Testis (tissue), 2 donors: ENCODE measurements at regions not wholly inside any gene's neighbourhood (a gene's known extent, or its start where the extent isn't known, plus 50 kb on each side); places are given as distances from the start of the nearest gene placed in this dataset.

ENCODE experiments used
- DNase-seq: peaks from one replicate; pipeline ENCODE4 v3.0.0-alpha.2; 2019
- H3K27ac ChIP-seq, 2 donors: fragments of 200-600 bp; sonication (generic); one replicate each; pipeline ENCODE4 v1.5.1; 2019
- H3K27me3 ChIP-seq: fragments of 200-600 bp; sonication (generic); one replicate; pipeline ENCODE4 v1.5.1; 2019
- H3K36me3 ChIP-seq: fragments of 200-600 bp; sonication (generic); one replicate; pipeline ENCODE4 v1.5.1; 2017; ENCODE audit warnings: low read depth; ENCODE audit errors: missing control alignments
- H3K4me1 ChIP-seq: fragments of 200-600 bp; sonication (generic); one replicate; pipeline ENCODE4 v1.5.1; 2019
- H3K4me3 ChIP-seq, 2 donors: fragments of 200-600 bp; sonication (generic); one replicate each; pipeline ENCODE4 v1.5.1; 2017 to 2019
- H3K9me3 ChIP-seq: fragments of 200-600 bp; sonication (generic); one replicate; pipeline ENCODE4 v1.5.1; 2017
- CTCF ChIP-seq, 3 experiments: fragments of 450-650 bp in 2 of 3; fragments of 200-600 bp in 1 of 3; sonication (generic) in 1 of 3; IDR thresholded peaks; one replicate each; pipeline ENCODE4 v1.5.1; 2016 to 2019; ENCODE audit warnings: antibody characterized with exemption in 3 of 3, mild to moderate bottlenecking in 2 of 3, moderate library complexity in 1 of 3
- POLR2A ChIP-seq: fragments of 450-650 bp; IDR thresholded peaks from one replicate; pipeline ENCODE4 v1.6.1; 2017; ENCODE audit warnings: antibody characterized with exemption, mild to moderate bottlenecking, moderate library complexity
- WGBS, 2 donors: methylation state at CpG; one replicate each; pipeline ENCODE4 v1.1.5; 2018; 5-methylcytosine and 5-hydroxymethylcytosine counted together
- intact Hi-C: fragments of 100-400 bp; cut with DNase I; formaldehyde crosslinking; loops from one replicate; pipeline ENCODE4 v1.15.1; 2023; ENCODE audit warnings: low total_unique reads

- H3K4me1 ChIP-seq = peaks cover 3% of the 10 kb centered on the region
- H3K27ac ChIP-seq = no peak overlapping the region
- no peak for DNase-seq
- no peaks in the 10 kb centered on the region for H3K36me3 ChIP-seq
- TF ChIP-seq POLR2A (no peak), CTCF (IDR thresholded peaks at IDR 0.05) (no peak)
- H3K9me3 ChIP-seq = no peaks in the 10 kb centered on the region
- WGBS, 2 donors = 70 to 79% methylated on average over 6 of the region's 6 CpGs
- no peaks in the 10 kb centered on the region for H3K27me3 ChIP-seq
- intact Hi-C loops = no loop called here
- no peak overlapping the region for H3K4me3 ChIP-seq
Measured at GRCh38 chr20:60255866-60256265, 297.6 kb downstream of the CDH26 start.

- no peaks in the 10 kb centered on the region for H3K36me3 ChIP-seq
- peaks cover 3% of the 10 kb centered on the region for H3K4me1 ChIP-seq
- no peak for DNase-seq
- WGBS, 2 donors = 75 to 84% methylated on average over 6 of the region's 6 CpGs
- TF ChIP-seq CTCF (IDR thresholded peaks at IDR 0.05) = no peak
- TF ChIP-seq POLR2A = no peak
- no peak overlapping the region for H3K4me3 ChIP-seq
- no peaks in the 10 kb centered on the region for H3K9me3 ChIP-seq
- no peaks in the 10 kb centered on the region for H3K27me3 ChIP-seq
- intact Hi-C loops = no loop called here
- H3K27ac ChIP-seq = no peak overlapping the region
Measured at GRCh38 chr20:60256811-60257210, 298.6 kb downstream of the CDH26 start.

- H3K4me3 ChIP-seq = no peak overlapping the region
- TF ChIP-seq CTCF (IDR thresholded peaks at IDR 0.05) (no peak), POLR2A (no peak)
- H3K27me3 ChIP-seq = no peaks in the 10 kb centered on the region
- H3K9me3 ChIP-seq = no peaks in the 10 kb centered on the region
- no peak for DNase-seq
- peaks cover 3% of the 10 kb centered on the region for H3K4me1 ChIP-seq
- no peak overlapping the region for H3K27ac ChIP-seq
- no peaks in the 10 kb centered on the region for H3K36me3 ChIP-seq
- intact Hi-C loops = no loop called here
- WGBS, 2 donors = 88 to 95% methylated on average over 3 of the region's 3 CpGs
Measured at GRCh38 chr20:60257671-60258070, 299.4 kb downstream of the CDH26 start.

- WGBS, 2 donors = 57 to 61% methylated on average over 6 of the region's 6 CpGs
Measured at GRCh38 chr20:60258255-60258863, 300.1 kb downstream of the CDH26 start.

More at GRCh38 chr20:60258255-60258863, 300.1 kb downstream of the CDH26 start:
- no peak for TF ChIP-seq POLR2A
- no peak for TF ChIP-seq CTCF (IDR thresholded peaks at IDR 0.05)
- H3K27me3 ChIP-seq = no peaks in the 10 kb centered on the region
- H3K4me3 ChIP-seq = no peak overlapping the region
- no peaks in the 10 kb centered on the region for H3K9me3 ChIP-seq
- H3K36me3 ChIP-seq = no peaks in the 10 kb centered on the region
- H3K27ac ChIP-seq = no peak overlapping the region
- intact Hi-C loops = no loop called here
- H3K4me1 ChIP-seq = peaks cover 3% of the 10 kb centered on the region
- peak; percentile 70 for DNase-seq
